ENCODE measurements at regions not wholly inside any gene's neighbourhood (a gene's known extent, or its start where the extent isn't known, plus 50 kb on each side); places are given as distances from the start of the nearest gene placed in this dataset.

GRCh38 chr7:10657837-10658236 is 315.8 kb upstream of the PHF14 start:
- DNase-seq (ENCODE audit: low spot score) (no peak), FAIRE-seq (no peak)

- DNase-seq (ENCODE audit: low spot score) (no peak), FAIRE-seq (no peak)
Observed at GRCh38 chr7:10662491-10662890, 311.2 kb upstream of the PHF14 start.

DNA sequence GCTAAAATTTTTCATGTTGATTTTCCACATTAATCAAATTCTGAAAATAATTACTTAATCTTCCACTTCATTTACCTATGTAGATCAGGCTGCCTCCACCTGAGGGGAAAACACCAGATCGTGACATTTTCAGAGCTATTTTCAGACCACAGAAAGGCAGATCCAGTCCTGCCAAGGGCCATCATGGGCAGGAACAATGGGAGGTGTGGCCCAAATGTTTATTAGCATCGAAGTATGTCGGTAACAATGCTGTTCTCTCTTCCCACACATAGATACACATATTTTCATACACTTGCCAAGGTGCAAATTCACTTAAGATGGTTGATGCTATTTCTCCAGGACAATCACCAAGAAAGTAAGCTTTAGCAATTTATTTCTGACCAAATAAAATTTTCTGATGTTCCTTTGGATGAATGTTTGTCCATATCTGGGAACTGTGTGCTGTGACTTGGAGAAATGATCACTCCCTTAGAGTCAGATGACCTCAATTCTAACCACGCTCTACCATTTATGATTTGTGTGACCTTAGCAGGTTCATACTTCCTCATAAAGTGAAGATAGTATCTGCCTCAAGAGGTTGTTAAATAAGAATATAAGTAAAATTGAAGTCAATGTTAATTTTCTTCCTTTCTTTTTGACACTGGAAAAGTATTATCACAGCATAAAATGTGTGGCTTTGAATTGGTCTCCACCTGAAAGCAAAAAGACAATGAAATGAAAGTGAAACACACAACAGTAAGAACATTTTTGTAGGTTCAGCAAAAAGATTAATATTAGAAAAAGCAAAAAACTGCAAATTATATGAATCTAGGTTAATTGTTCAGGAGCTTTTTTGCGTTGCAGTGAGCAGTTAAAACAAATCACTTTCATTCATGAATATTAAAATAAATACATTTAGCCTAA is 310.4 kb upstream of the PHF14 start:
- DNase-seq (ENCODE audit: low spot score) (no peak), FAIRE-seq (peak; percentile 17)

DNA sequence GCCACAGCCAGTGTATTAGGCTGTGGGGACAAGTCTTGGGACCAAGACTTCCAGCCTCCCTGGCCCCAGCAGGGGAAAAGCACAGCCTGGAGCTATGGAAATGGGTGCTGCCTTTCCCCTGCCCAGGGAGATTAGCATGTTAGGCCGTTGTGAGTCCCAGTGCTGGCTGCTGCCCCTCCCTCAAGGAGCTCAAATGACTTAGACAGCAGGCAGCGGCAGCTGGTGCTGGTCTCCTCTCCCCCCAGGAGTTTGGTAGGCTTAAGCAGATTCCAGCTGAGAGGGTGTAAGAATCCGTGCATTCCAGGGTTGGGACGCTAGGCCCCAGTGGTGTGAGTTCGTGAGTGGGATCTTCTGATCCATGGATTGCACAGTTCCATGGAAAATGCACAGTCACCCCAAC is 301.5 kb upstream of the PHF14 start:
- FAIRE-seq (no peak), DNase-seq (ENCODE audit: low spot score) (no peak)

DNA sequence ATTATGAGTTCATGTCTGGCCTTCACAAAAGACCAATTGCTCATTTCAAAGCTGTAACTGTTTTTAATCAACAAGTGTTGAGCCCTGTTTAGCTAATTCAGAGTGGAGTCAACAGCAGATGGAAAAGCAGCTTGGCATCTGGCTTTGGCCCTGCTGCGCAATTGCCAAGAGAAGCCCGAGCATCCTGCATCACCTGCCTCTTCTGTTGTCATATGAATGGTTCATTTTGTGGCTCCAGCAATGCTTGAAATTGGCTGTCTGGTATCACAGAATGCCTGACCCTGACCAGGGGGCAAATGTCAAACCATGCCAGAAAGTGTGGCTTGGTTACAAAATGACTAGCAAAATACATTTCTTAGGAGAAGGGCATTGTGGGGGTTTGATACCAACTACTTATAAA is 296.5 kb upstream of the PHF14 start:
- DNase-seq (ENCODE audit: low spot score) (no peak), FAIRE-seq (no peak)

- FAIRE-seq (no peak), DNase-seq (ENCODE audit: low spot score) (no peak)
Observed at GRCh38 chr7:10677668-10678232, 295.9 kb upstream of the PHF14 start.

DNA sequence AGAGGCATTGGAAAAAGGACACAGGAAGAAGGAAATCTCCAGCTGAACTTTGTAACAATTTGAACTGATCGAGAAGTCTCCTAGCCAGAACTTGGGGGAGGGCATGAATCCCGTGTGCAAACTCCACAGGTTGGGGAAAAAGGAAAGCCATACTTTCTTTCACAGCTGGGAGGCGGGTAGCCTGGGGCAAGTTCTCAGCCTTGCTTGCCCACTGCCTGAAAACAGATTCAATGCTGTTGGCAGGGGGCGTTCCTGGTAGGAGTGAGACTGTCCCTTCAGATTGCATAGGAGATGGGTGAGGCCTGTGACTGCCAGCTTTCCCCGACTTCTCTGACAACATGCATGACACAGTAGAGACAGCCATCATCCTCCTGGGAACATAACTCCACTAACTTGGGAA is 289.1 kb upstream of the PHF14 start:
- FAIRE-seq (no peak), DNase-seq (ENCODE audit: low spot score) (no peak)

- FAIRE-seq (no peak), DNase-seq (ENCODE audit: low spot score) (no peak)
Observed at GRCh38 chr7:10685040-10685439, 288.6 kb upstream of the PHF14 start.

DNA sequence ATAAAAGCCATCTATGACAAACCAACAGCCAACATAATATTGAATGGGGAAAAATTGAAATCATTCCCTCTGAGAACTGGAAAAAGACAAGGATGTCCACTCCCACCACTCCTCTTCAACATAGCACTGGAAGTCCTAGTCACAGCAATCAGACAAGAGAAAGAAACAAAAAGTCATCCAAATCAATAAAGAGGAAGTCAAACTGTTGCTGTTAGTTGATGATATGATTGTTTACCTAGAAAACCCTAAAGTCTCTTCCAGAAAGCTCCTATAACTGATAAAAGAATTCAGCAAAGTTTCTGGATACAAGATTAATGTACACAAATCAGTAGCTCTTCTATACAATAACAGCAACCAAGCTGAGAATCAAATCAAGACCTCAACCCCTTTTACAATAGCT is 285.1 kb upstream of the PHF14 start:
- DNase-seq (ENCODE audit: low spot score): no peak
- no peak for FAIRE-seq

DNA sequence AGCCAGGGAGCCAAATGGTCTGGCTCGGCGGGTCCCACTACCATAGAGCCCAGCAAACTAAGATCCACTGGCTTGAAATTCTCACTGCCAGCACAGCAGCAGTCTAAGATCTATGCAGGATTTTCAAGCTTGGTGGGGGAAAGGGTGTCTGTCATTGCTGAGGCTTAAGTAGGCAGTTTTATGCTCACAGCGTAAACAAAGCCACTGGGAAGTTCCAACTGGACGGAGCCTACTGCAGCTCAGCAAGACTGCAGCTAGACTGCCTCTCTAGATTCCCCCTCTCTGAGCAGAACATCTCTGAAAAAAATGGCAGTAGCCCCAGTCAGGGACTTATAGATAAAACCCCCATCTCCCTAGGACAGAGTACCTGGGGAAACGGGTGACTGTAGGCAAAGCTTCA is 277.6 kb upstream of the PHF14 start:
- DNase-seq (ENCODE audit: low spot score) (no peak), FAIRE-seq (no peak)

DNA sequence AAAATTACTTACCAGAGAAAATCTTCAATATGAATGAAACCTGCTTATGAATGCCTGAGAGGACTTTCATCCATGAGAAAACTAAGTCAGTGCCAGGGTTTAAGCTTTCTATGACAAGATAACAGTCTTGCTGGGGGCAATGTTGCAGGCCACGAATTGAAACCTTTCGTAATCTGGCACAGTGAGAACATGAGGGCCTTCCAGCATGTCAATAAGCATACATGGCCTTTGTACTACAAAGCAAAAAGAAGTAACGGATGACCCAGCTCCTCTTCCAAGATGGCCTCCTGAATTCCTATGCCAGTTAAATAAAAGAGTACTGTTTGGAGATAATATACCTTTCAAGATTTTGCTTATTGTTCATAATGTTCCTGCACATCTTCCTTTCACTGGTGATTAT is 270.6 kb upstream of the PHF14 start:
- DNase-seq (ENCODE audit: low spot score) (no peak), FAIRE-seq (no peak)

- FAIRE-seq: no peak
- DNase-seq (ENCODE audit: low spot score): no peak
Observed at GRCh38 chr7:10703981-10704380, 269.7 kb upstream of the PHF14 start.

DNA sequence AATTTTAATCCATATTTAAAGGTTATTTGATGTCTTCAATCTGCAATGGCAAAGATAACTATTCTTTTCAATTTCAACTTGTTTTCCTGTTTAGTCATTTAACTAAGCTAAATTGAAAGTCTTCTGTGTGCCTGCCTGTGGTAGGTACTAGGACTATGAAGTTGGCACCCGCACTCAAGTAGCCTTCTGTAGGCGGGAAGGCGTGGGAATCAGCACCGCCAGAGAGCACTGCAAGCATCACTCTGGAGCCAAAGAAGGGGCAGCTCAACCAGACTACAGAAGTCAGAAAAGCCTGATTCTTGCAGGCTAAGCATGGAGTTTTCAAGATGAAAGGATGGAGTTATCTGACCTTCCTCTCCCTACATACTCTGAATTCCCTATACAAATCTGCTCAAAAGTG is 269.0 kb upstream of the PHF14 start:
- FAIRE-seq (no peak), DNase-seq (ENCODE audit: low spot score) (no peak)

- no peak for FAIRE-seq
- DNase-seq (ENCODE audit: low spot score): no peak
Observed at GRCh38 chr7:10706875-10707493, 266.7 kb upstream of the PHF14 start.

DNA sequence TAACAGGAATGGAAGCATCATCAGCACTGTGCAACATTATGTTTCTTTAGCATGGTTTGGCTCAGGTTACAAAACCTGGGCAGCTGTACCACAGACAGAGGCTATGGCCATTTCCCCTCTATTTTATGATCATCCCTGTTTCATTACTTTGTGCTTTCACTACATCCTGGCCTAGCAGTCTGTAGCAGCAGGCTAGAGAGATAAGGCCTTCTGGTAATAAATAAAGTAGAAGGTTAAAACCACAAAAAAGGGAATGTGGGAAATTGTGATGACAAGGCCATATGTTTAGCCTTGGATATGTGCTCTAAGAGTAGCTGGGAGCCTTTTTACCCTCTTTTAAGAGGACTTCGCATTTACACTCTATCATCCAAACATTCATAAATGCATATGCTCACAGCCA is 266.2 kb upstream of the PHF14 start:
- DNase-seq (ENCODE audit: low spot score) (no peak), FAIRE-seq (no peak)

- DNase-seq (ENCODE audit: low spot score) (peak; percentile 8), FAIRE-seq (no peak)
Observed at GRCh38 chr7:10708447-10708846, 265.2 kb upstream of the PHF14 start.

GRCh38 chr7:10718768-10719167 is 254.9 kb upstream of the PHF14 start:
- no peak for DNase-seq (ENCODE audit: low spot score)

GRCh38 chr7:10720042-10720441 is 253.6 kb upstream of the PHF14 start:
- DNase-seq (ENCODE audit: low spot score): no peak
- FAIRE-seq: no peak

More at GRCh38 chr7:10718768-10719167, 254.9 kb upstream of the PHF14 start:
- FAIRE-seq: no peak

- FAIRE-seq (no peak), DNase-seq (ENCODE audit: low spot score) (no peak)
Observed at GRCh38 chr7:10721289-10721688, 252.4 kb upstream of the PHF14 start.

DNA sequence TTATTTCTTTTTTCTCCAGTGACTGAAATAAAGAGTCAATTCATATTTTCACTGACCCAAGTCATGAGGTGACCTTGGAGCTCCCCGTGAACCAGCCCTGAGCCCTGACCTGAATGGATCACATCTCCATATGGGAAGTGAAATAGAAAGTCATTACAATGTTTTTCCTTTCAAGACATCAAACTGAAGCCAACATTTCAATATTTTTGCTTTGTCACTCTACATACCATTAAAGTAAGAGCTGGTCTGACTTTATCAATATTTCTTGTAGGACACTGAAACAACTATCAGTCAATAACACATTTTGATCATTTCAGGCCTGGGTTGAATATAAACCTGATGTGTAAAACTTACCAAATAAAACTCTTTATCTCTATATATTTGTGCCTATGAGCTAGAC is 249.8 kb upstream of the PHF14 start:
- DNase-seq (ENCODE audit: low spot score) (no peak), FAIRE-seq (no peak)

GRCh38 chr7:10724449-10724848 is 249.2 kb upstream of the PHF14 start:
- FAIRE-seq (no peak), DNase-seq (ENCODE audit: low spot score) (no peak)

DNA sequence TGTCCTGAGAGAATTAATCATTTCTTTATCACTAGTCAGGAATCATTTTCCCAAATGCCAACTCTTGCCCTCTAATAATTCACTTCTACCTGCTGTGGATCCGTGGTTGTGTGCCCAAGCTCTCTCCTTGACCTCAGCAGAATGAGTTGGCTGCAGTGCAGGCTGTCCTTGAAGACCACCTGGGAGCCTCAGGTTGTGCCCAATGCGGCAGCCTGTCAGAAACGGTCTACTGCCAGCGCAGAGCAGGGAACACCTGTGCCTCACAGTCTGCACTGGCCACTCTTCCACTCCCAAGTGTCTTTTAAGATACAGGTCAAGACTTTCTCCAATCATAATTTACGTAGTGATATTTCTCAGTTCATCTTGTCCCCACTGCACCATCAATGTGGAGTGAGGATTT is 246.0 kb upstream of the PHF14 start:
- FAIRE-seq (no peak), DNase-seq (ENCODE audit: low spot score) (no peak)

All from urothelium cell line (cell line).